ENCODE measurements at regions not wholly inside any gene's neighbourhood (a gene's known extent, or its start where the extent isn't known, plus 50 kb on each side); places are given as distances from the start of the nearest gene placed in this dataset.
"Not testable (repeated sequence)": the region's sequence is repeated elsewhere in the genome, so short reads cannot be mapped to it uniquely, and the experiment has no call there.

GRCh38 chr13:64158908-64159307, 2743.3 kb upstream of the PCDH20 start:
- H3K27me3 ChIP-seq (replicated peaks; ENCODE audit: control insufficient read depth, insufficient read depth, low read length, poor library complexity, severe bottlenecking), result no peaks in the 10 kb centered on the region
- no peaks in the 10 kb centered on the region for H3K4me1 ChIP-seq (ENCODE audit: control insufficient read depth, insufficient read depth, low read length, poor library complexity, severe bottlenecking)
- H3K4me3 ChIP-seq (ENCODE audit: insufficient read depth, low read depth, low read length, poor library complexity, severe bottlenecking), result no peak overlapping the region
- H3K36me3 ChIP-seq (ENCODE audit: control insufficient read depth, insufficient read depth, low read length), result no peaks in the 10 kb centered on the region
- no peaks in the 10 kb centered on the region for H3K9me3 ChIP-seq (ENCODE audit: control insufficient read depth, low read length)
- DNase-seq, result no peak
- no peak overlapping the region for H3K27ac ChIP-seq (ENCODE audit: insufficient read depth, low read length, poor library complexity, severe bottlenecking)

- DNase-seq, result no peak
- Histone ChIP-seq H3K27me3 (replicated peaks; ENCODE audit: control insufficient read depth, insufficient read depth, low read length, poor library complexity, severe bottlenecking) (no peaks in the 10 kb centered on the region), H3K9me3 (ENCODE audit: control insufficient read depth, low read length) (no peaks in the 10 kb centered on the region), H3K4me1 (ENCODE audit: control insufficient read depth, insufficient read depth, low read length, poor library complexity, severe bottlenecking) (no peaks in the 10 kb centered on the region), H3K4me3 (ENCODE audit: insufficient read depth, low read depth, low read length, poor library complexity, severe bottlenecking) (no peak overlapping the region), H3K27ac (ENCODE audit: insufficient read depth, low read length, poor library complexity, severe bottlenecking) (no peak overlapping the region), H3K36me3 (ENCODE audit: control insufficient read depth, insufficient read depth, low read length) (no peaks in the 10 kb centered on the region)
These were observed 2738.9 kb upstream of the PCDH20 start for GRCh38 chr13:64154514-64154913.

- Histone ChIP-seq H3K4me1 (ENCODE audit: control insufficient read depth, insufficient read depth, low read length, poor library complexity, severe bottlenecking) (no peaks in the 10 kb centered on the region), H3K27me3 (replicated peaks; ENCODE audit: control insufficient read depth, insufficient read depth, low read length, poor library complexity, severe bottlenecking) (no peaks in the 10 kb centered on the region), H3K9me3 (ENCODE audit: control insufficient read depth, low read length) (no peaks in the 10 kb centered on the region), H3K27ac (ENCODE audit: insufficient read depth, low read length, poor library complexity, severe bottlenecking) (no peak overlapping the region), H3K36me3 (ENCODE audit: control insufficient read depth, insufficient read depth, low read length) (no peaks in the 10 kb centered on the region), H3K4me3 (ENCODE audit: insufficient read depth, low read depth, low read length, poor library complexity, severe bottlenecking) (no peak overlapping the region)
- no peak for DNase-seq
These were observed 2715.0 kb upstream of the PCDH20 start for GRCh38 chr13:64130600-64130999.

- no peaks in the 10 kb centered on the region for H3K4me1 ChIP-seq (ENCODE audit: control insufficient read depth, insufficient read depth, low read length, poor library complexity, severe bottlenecking)
- H3K4me3 ChIP-seq (ENCODE audit: insufficient read depth, low read depth, low read length, poor library complexity, severe bottlenecking), result no peak overlapping the region
- H3K36me3 ChIP-seq (ENCODE audit: control insufficient read depth, insufficient read depth, low read length), result no peaks in the 10 kb centered on the region
- no peaks in the 10 kb centered on the region for H3K9me3 ChIP-seq (ENCODE audit: control insufficient read depth, low read length)
- DNase-seq, result no peak
- H3K27ac ChIP-seq (ENCODE audit: insufficient read depth, low read length, poor library complexity, severe bottlenecking), result no peak overlapping the region
- no peaks in the 10 kb centered on the region for H3K27me3 ChIP-seq (replicated peaks; ENCODE audit: control insufficient read depth, insufficient read depth, low read length, poor library complexity, severe bottlenecking)
These were observed 2714.5 kb upstream of the PCDH20 start for GRCh38 chr13:64130171-64130570.

- Histone ChIP-seq H3K36me3 (ENCODE audit: control insufficient read depth, insufficient read depth, low read length) (no peaks in the 10 kb centered on the region), H3K27me3 (replicated peaks; ENCODE audit: control insufficient read depth, insufficient read depth, low read length, poor library complexity, severe bottlenecking) (no peaks in the 10 kb centered on the region), H3K27ac (ENCODE audit: insufficient read depth, low read length, poor library complexity, severe bottlenecking) (no peak overlapping the region), H3K9me3 (ENCODE audit: control insufficient read depth, low read length) (no peaks in the 10 kb centered on the region), H3K4me3 (ENCODE audit: insufficient read depth, low read depth, low read length, poor library complexity, severe bottlenecking) (no peak overlapping the region), H3K4me1 (ENCODE audit: control insufficient read depth, insufficient read depth, low read length, poor library complexity, severe bottlenecking) (no peaks in the 10 kb centered on the region)
- DNase-seq, result no peak
These were observed 2712.2 kb upstream of the PCDH20 start for GRCh38 chr13:64127856-64128255.

GRCh38 chr13:64127192-64127591, 2711.5 kb upstream of the PCDH20 start:
- Histone ChIP-seq H3K27me3 (replicated peaks; ENCODE audit: control insufficient read depth, insufficient read depth, low read length, poor library complexity, severe bottlenecking) (no peaks in the 10 kb centered on the region), H3K4me1 (ENCODE audit: control insufficient read depth, insufficient read depth, low read length, poor library complexity, severe bottlenecking) (no peaks in the 10 kb centered on the region), H3K4me3 (ENCODE audit: insufficient read depth, low read depth, low read length, poor library complexity, severe bottlenecking) (no peak overlapping the region), H3K36me3 (ENCODE audit: control insufficient read depth, insufficient read depth, low read length) (no peaks in the 10 kb centered on the region), H3K9me3 (ENCODE audit: control insufficient read depth, low read length) (no peaks in the 10 kb centered on the region), H3K27ac (ENCODE audit: insufficient read depth, low read length, poor library complexity, severe bottlenecking) (no peak overlapping the region)
- DNase-seq, result no peak

GRCh38 chr13:64121023-64121709, 2705.5 kb upstream of the PCDH20 start:
- not testable (repeated sequence) for DNase-seq

GRCh38 chr13:64099994-64100393, 2684.3 kb upstream of the PCDH20 start:
- no peak overlapping the region for H3K4me3 ChIP-seq (ENCODE audit: insufficient read depth, low read depth, low read length, poor library complexity, severe bottlenecking)
- DNase-seq, result no peak
- no peaks in the 10 kb centered on the region for H3K4me1 ChIP-seq (ENCODE audit: control insufficient read depth, insufficient read depth, low read length, poor library complexity, severe bottlenecking)
- H3K27me3 ChIP-seq (replicated peaks; ENCODE audit: control insufficient read depth, insufficient read depth, low read length, poor library complexity, severe bottlenecking), result no peaks in the 10 kb centered on the region
- no peaks in the 10 kb centered on the region for H3K36me3 ChIP-seq (ENCODE audit: control insufficient read depth, insufficient read depth, low read length)
- H3K9me3 ChIP-seq (ENCODE audit: control insufficient read depth, low read length), result no peaks in the 10 kb centered on the region
- no peak overlapping the region for H3K27ac ChIP-seq (ENCODE audit: insufficient read depth, low read length, poor library complexity, severe bottlenecking)

More at GRCh38 chr13:64121023-64121709, 2705.5 kb upstream of the PCDH20 start:
- not testable (repeated sequence) for H3K27me3 ChIP-seq (replicated peaks; ENCODE audit: control insufficient read depth, insufficient read depth, low read length, poor library complexity, severe bottlenecking); H3K27ac ChIP-seq (ENCODE audit: insufficient read depth, low read length, poor library complexity, severe bottlenecking); H3K9me3 ChIP-seq (ENCODE audit: control insufficient read depth, low read length); H3K36me3 ChIP-seq (ENCODE audit: control insufficient read depth, insufficient read depth, low read length); H3K4me3 ChIP-seq (ENCODE audit: insufficient read depth, low read depth, low read length, poor library complexity, severe bottlenecking); H3K4me1 ChIP-seq (ENCODE audit: control insufficient read depth, insufficient read depth, low read length, poor library complexity, severe bottlenecking)

- no peaks in the 10 kb centered on the region for H3K27me3 ChIP-seq (replicated peaks; ENCODE audit: control insufficient read depth, insufficient read depth, low read length, poor library complexity, severe bottlenecking)
These were observed 2674.7 kb upstream of the PCDH20 start for GRCh38 chr13:64090311-64090710.

GRCh38 chr13:64088491-64088890, 2672.8 kb upstream of the PCDH20 start:
- Histone ChIP-seq H3K36me3 (ENCODE audit: control insufficient read depth, insufficient read depth, low read length) (no peaks in the 10 kb centered on the region), H3K27ac (ENCODE audit: insufficient read depth, low read length, poor library complexity, severe bottlenecking) (no peak overlapping the region), H3K27me3 (replicated peaks; ENCODE audit: control insufficient read depth, insufficient read depth, low read length, poor library complexity, severe bottlenecking) (no peaks in the 10 kb centered on the region), H3K4me1 (ENCODE audit: control insufficient read depth, insufficient read depth, low read length, poor library complexity, severe bottlenecking) (no peaks in the 10 kb centered on the region), H3K9me3 (ENCODE audit: control insufficient read depth, low read length) (no peaks in the 10 kb centered on the region), H3K4me3 (ENCODE audit: insufficient read depth, low read depth, low read length, poor library complexity, severe bottlenecking) (no peak overlapping the region)
- no peak for DNase-seq

More at GRCh38 chr13:64090311-64090710, 2674.7 kb upstream of the PCDH20 start:
- Histone ChIP-seq H3K27ac (ENCODE audit: insufficient read depth, low read length, poor library complexity, severe bottlenecking) (no peak overlapping the region), H3K4me3 (ENCODE audit: insufficient read depth, low read depth, low read length, poor library complexity, severe bottlenecking) (no peak overlapping the region), H3K9me3 (ENCODE audit: control insufficient read depth, low read length) (no peaks in the 10 kb centered on the region), H3K36me3 (ENCODE audit: control insufficient read depth, insufficient read depth, low read length) (no peaks in the 10 kb centered on the region), H3K4me1 (ENCODE audit: control insufficient read depth, insufficient read depth, low read length, poor library complexity, severe bottlenecking) (no peaks in the 10 kb centered on the region)
- DNase-seq, result no peak

All from effector memory CD4-positive, alpha-beta T cell (primary cell).